Astrocyte (in vitro differentiated cells and primary cell): ENCODE measurements at regions not wholly inside any gene's neighbourhood (a gene's known extent, or its start where the extent isn't known, plus 50 kb on each side); places are given as distances from the start of the nearest gene placed in this dataset.
A peak's percentile ranks its signal among the peaks of the same experiment; 100 is the strongest.

ENCODE experiments used
- DNase-seq: peaks from one replicate; pipeline ENCODE4 v3.0.0-alpha.2; 2010; ENCODE audit warnings: low read depth
- FAIRE-seq: peaks from 2 replicates; lab custom pipeline; 2011; peaks lifted over from hg19 to GRCh38; lab: Jason Lieb, UNC
- H2AFZ ChIP-seq: 2 replicates; pipeline ENCODE4 v1.6.0; 2012; ENCODE audit warnings: low read depth, low read length, inconsistent platforms
- H3K27ac ChIP-seq: 2 replicates; pipeline ENCODE4 v1.5.1; 2011; ENCODE audit warnings: low read depth, low read length, inconsistent platforms
- H3K27me3 ChIP-seq: 2 replicates; pipeline ENCODE4 v1.6.0; 2011; ENCODE audit warnings: low read length, inconsistent platforms; ENCODE audit not compliant: insufficient read depth
- H3K36me3 ChIP-seq: 2 replicates; pipeline ENCODE4 v1.5.1; 2011; ENCODE audit warnings: low read length, inconsistent platforms; ENCODE audit not compliant: insufficient read depth
- H3K4me1 ChIP-seq: 2 replicates; pipeline ENCODE4 v1.5.1; 2011; ENCODE audit warnings: low read length, inconsistent platforms; ENCODE audit not compliant: insufficient read depth
- H3K4me2 ChIP-seq: 2 replicates; pipeline ENCODE4 v1.6.0; 2012; ENCODE audit warnings: low read length, inconsistent platforms
- H3K4me3 ChIP-seq: 2 replicates; pipeline ENCODE4 v1.5.1; 2011; ENCODE audit warnings: low read depth, mild to moderate bottlenecking, low read length, inconsistent platforms; ENCODE audit not compliant: insufficient read depth
- H3K79me2 ChIP-seq: 2 replicates; pipeline ENCODE4 v1.6.0; 2012; ENCODE audit warnings: mild to moderate bottlenecking, low read length, inconsistent platforms; ENCODE audit not compliant: insufficient read depth
- H3K9ac ChIP-seq: 2 replicates; pipeline ENCODE4 v1.6.0; 2012; ENCODE audit warnings: mild to moderate bottlenecking, low read length, inconsistent platforms
- H3K9me3 ChIP-seq: 2 replicates; pipeline ENCODE4 v1.5.1; 2012; ENCODE audit warnings: low read depth, mild to moderate bottlenecking, low read length, inconsistent platforms; ENCODE audit not compliant: insufficient read depth
- H4K20me1 ChIP-seq: 2 replicates; pipeline ENCODE4 v1.6.0; 2012; ENCODE audit warnings: low read length, inconsistent platforms; ENCODE audit not compliant: insufficient read depth
- H3K27ac Mint-ChIP-seq: one replicate; pipeline ENCODE4 v1.8.0; 2021; ENCODE audit warnings: mild to moderate bottlenecking, mixed read lengths; ENCODE audit not compliant: unreplicated experiment
- H3K27me3 Mint-ChIP-seq: one replicate; pipeline ENCODE4 v1.8.0; 2021; ENCODE audit warnings: low read depth, mixed read lengths; ENCODE audit not compliant: unreplicated experiment
- H3K36me3 Mint-ChIP-seq: one replicate; pipeline ENCODE4 v1.8.0; 2021; ENCODE audit warnings: low read depth, mixed read lengths; ENCODE audit not compliant: unreplicated experiment
- H3K4me1 Mint-ChIP-seq: one replicate; pipeline ENCODE4 v1.8.0; 2021; ENCODE audit warnings: low read depth, mixed read lengths; ENCODE audit not compliant: unreplicated experiment
- H3K4me3 Mint-ChIP-seq: one replicate; pipeline ENCODE4 v1.8.0; 2021; ENCODE audit warnings: mild to moderate bottlenecking, moderate library complexity, mixed read lengths; ENCODE audit not compliant: unreplicated experiment
- H3K9me3 Mint-ChIP-seq: one replicate; pipeline ENCODE4 v1.8.0; 2021; ENCODE audit warnings: mild to moderate bottlenecking, mixed read lengths; ENCODE audit not compliant: unreplicated experiment
- EZH2 ChIP-seq: IDR thresholded peaks from 2 replicates; pipeline ENCODE4 v1.6.1; 2012; ENCODE audit warnings: mild to moderate bottlenecking, low read length, inconsistent platforms; ENCODE audit not compliant: insufficient read depth
- TF ChIP-seq, protein P1 (sequence below): IDR thresholded peaks from 2 replicates; pipeline ENCODE4 v1.5.1; 2011; ENCODE audit warnings: low read depth, mild to moderate bottlenecking, inconsistent platforms, low read length, moderate library complexity; ENCODE audit not compliant: insufficient read depth

- Mint-ChIP-seq H3K27ac (no peak overlapping the region), H3K4me1 (no peaks in the 10 kb centered on the region), H3K27me3 (peaks cover 29% of the 10 kb centered on the region), H3K4me3 (no peak overlapping the region), H3K9me3 (peaks cover 8% of the 10 kb centered on the region), H3K36me3 (no peaks in the 10 kb centered on the region)
- Histone ChIP-seq H3K4me2 (no peak overlapping the region), H3K27me3 (peaks cover 5% of the 10 kb centered on the region), H3K36me3 (no peaks in the 10 kb centered on the region), H3K27ac (no peak overlapping the region), H4K20me1 (no peaks in the 10 kb centered on the region), H3K79me2 (no peaks in the 10 kb centered on the region), H3K4me3 (no peak overlapping the region), H3K9me3 (no peaks in the 10 kb centered on the region), H2AFZ (no peak overlapping the region), H3K4me1 (peaks cover 2% of the 10 kb centered on the region), H3K9ac (no peak overlapping the region)
- TF ChIP-seq, protein P1, sequence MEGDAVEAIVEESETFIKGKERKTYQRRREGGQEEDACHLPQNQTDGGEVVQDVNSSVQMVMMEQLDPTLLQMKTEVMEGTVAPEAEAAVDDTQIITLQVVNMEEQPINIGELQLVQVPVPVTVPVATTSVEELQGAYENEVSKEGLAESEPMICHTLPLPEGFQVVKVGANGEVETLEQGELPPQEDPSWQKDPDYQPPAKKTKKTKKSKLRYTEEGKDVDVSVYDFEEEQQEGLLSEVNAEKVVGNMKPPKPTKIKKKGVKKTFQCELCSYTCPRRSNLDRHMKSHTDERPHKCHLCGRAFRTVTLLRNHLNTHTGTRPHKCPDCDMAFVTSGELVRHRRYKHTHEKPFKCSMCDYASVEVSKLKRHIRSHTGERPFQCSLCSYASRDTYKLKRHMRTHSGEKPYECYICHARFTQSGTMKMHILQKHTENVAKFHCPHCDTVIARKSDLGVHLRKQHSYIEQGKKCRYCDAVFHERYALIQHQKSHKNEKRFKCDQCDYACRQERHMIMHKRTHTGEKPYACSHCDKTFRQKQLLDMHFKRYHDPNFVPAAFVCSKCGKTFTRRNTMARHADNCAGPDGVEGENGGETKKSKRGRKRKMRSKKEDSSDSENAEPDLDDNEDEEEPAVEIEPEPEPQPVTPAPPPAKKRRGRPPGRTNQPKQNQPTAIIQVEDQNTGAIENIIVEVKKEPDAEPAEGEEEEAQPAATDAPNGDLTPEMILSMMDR: no peak
- no peak for TF ChIP-seq EZH2
- DNase-seq (no peak), FAIRE-seq (no peak)
These were observed 171.9 kb upstream of the GPR12 start for GRCh38 chr13:26932465-26932864.

GRCh38 chr13:26929971-26930730, 169.6 kb upstream of the GPR12 start:
- TF ChIP-seq, protein P1: peak; percentile 95
- TF ChIP-seq EZH2: no peak
- H3K9ac ChIP-seq: no peak overlapping the region
- Mint-ChIP-seq H3K4me1 (no peaks in the 10 kb centered on the region), H3K27ac (no peak overlapping the region), H3K27me3 (peaks cover 44% of the 10 kb centered on the region), H3K9me3 (peaks cover 4% of the 10 kb centered on the region), H3K36me3 (no peaks in the 10 kb centered on the region), H3K4me3 (peak overlapping the region; percentile 30)
- FAIRE-seq (peak; percentile 47), DNase-seq (peak; percentile 41)
- H3K27ac ChIP-seq: no peak overlapping the region
- H3K27me3 ChIP-seq: peaks cover 13% of the 10 kb centered on the region
- H3K79me2 ChIP-seq: no peaks in the 10 kb centered on the region
- H3K4me1 ChIP-seq: peaks cover 2% of the 10 kb centered on the region
- H2AFZ ChIP-seq: peak overlapping the region; percentile 76
- no peaks in the 10 kb centered on the region for H3K9me3 ChIP-seq
- H3K36me3 ChIP-seq: no peaks in the 10 kb centered on the region
- H3K4me3 ChIP-seq: no peak overlapping the region
- peak overlapping the region; percentile 61 for H3K4me2 ChIP-seq
- no peaks in the 10 kb centered on the region for H4K20me1 ChIP-seq

- peaks cover 13% of the 10 kb centered on the region for H3K27me3 ChIP-seq
- H3K9me3 Mint-ChIP-seq: no peaks in the 10 kb centered on the region
- no peak overlapping the region for H3K27ac ChIP-seq
- H3K4me1 ChIP-seq: peaks cover 8% of the 10 kb centered on the region
- no peaks in the 10 kb centered on the region for H3K36me3 Mint-ChIP-seq
- no peak for TF ChIP-seq EZH2
- TF ChIP-seq, protein P1: no peak
- no peak overlapping the region for H3K4me3 ChIP-seq
- peaks cover 7% of the 10 kb centered on the region for H3K4me1 Mint-ChIP-seq
- peaks cover 3% of the 10 kb centered on the region for H4K20me1 ChIP-seq
- H3K27me3 Mint-ChIP-seq: peaks cover 49% of the 10 kb centered on the region
- H3K36me3 ChIP-seq: no peaks in the 10 kb centered on the region
- FAIRE-seq (no peak), DNase-seq (no peak)
- H3K9me3 ChIP-seq: no peaks in the 10 kb centered on the region
- no peak overlapping the region for H2AFZ ChIP-seq
- no peak overlapping the region for H3K27ac Mint-ChIP-seq
- H3K4me3 Mint-ChIP-seq: no peak overlapping the region
- no peak overlapping the region for H3K9ac ChIP-seq
- no peak overlapping the region for H3K4me2 ChIP-seq
- no peaks in the 10 kb centered on the region for H3K79me2 ChIP-seq
These were observed 166.9 kb upstream of the GPR12 start for GRCh38 chr13:26927511-26927910.
